ENCODE measurements at regions not wholly inside any gene's neighbourhood (a gene's known extent, or its start where the extent isn't known, plus 50 kb on each side); places are given as distances from the start of the nearest gene placed in this dataset.
A peak's percentile ranks its signal among the peaks of the same experiment; 100 is the strongest.

DNA sequence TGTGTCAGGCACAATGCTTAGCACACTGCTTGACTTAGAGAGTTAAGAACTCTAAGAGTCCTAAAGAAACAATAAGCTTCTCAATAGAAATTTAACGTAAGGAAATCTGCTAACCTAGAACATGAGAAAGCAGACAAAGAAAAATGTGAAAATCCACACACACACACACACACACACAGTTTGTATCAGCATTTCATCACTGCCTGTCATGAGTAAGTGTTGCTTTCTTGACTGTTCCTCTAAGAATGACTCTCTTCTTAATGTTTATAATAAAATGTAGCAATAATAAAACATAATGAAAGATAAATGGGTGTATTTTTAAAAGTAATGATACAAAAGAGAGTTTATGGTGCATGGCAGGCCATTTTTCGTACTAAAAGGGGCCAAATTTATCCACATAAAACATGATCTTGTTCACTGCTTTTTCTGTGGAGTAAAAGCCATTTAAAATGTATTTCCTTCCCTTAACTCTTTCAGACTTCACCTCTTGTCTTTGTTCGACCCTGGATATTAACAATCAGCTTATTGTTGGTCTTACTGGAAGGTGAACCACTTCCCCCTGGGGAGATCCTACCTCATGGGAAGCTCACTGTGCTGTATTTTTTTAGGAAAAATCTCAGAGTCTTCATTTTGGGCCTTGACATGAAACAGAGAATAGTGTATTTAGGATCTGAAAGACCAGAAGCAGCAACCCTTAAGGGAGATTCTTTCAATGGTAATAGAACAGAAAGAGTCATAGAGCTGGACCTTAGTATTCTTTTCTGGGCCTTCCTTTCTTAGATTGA lies 107.3 kb upstream of the ANKRD55 start:
- no peak for ATAC-seq
- Mint-ChIP-seq H3K36me3 (ENCODE audit: low read depth) (peaks cover 5% of the 10 kb centered on the region), H3K27ac (no peak overlapping the region), H3K27me3 (no peaks in the 10 kb centered on the region), H3K4me3 (no peak overlapping the region), H3K4me1 (peaks cover 14% of the 10 kb centered on the region), H3K9me3 (ENCODE audit: low read depth) (peaks cover 18% of the 10 kb centered on the region)
- ChIA-PET CTCF (interaction anchor here (0.6 to 0.7 kb wide), 3 partner anchors 20 to 824 kb away, joined by 3 read pairs; no protein-coding TSS in a partner anchor), POLR2A (no interaction called here)
- intact Hi-C loops (cut with DNase I, micrococcal nuclease): no loop called here
- no peak for DNase-seq

DNA sequence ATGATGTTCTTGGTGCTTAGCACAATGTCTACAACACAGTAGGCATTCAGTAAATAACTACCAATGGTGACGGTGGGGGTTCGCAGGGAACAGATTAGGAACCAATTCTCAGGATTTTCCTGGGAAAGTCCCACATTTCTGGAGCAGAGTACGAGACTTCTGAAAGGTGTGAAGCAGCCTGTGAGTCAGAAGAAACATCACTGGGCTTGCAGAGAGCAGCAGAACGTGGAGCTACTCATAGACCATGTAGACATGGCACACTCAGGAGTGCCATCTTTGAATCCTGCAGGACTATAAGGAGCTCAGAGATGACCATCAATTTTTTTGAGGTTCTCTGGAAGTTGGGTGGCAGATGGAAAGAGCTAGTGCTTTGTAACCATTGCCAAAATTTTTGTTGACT lies 106.6 kb upstream of the ANKRD55 start:
- Mint-ChIP-seq H3K36me3 (ENCODE audit: low read depth) (peaks cover 9% of the 10 kb centered on the region), H3K27me3 (no peaks in the 10 kb centered on the region), H3K9me3 (ENCODE audit: low read depth) (peaks cover 21% of the 10 kb centered on the region), H3K4me3 (no peak overlapping the region), H3K4me1 (peaks cover 12% of the 10 kb centered on the region), H3K27ac (no peak overlapping the region)
- intact Hi-C loops (cut with DNase I, micrococcal nuclease): no loop called here
- ATAC-seq (no peak), DNase-seq (no peak)
- ChIA-PET CTCF (no interaction called here), POLR2A (no interaction called here)

DNA sequence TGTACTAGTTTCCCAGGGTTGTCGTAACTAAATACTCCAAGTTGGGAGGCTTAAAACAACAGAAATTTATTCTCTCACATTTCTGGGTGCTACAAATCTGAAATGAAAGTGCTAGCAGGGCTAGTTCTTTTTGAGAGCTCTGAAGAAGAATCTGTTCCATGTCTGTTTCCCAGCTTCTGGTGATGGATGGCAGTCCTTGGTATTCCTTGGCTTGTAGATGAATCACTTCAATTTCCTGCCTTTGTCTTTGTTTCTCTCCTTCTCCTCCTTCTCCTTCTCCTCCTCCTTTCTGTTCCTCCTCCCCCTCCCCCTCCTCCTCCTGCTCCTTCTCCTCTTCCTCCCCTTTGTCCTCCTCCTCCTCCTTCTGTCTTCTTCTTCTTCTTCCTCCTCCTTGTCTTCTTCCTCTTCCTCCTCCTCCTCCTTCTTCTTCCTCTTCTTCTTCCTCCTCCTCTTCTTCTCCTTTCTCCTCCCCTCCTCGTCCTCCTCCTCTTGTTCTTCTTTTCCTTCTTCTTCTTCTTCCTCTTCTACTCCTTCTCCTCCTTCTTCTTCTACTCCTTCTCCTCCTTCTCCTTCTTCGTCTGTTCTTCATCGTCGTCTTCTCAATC lies 104.7 kb upstream of the ANKRD55 start:
- POLR2A ChIA-PET: no interaction called here

DNA sequence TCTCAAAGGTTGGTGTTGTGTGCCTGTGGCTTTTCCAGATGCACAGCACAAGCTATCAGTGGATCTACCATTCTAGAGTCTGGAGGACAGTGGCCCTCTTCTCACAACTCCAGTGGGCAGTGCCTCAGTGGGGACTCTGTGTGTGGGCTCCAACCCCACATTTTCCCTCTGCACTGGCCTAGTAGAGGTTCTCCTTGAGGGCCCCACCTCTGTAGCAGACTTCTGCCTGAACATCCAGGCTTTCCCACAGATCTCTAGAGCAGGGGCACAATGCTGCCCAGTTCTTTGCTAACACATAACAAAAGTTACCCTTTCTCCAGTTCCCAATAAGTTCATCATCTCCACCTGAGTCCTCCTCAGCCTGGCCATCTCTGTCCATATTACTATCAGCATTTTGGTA lies 102.1 kb upstream of the ANKRD55 start:
- peaks cover 16% of the 10 kb centered on the region for H3K4me1 Mint-ChIP-seq
- no peak overlapping the region for H3K4me3 Mint-ChIP-seq
- ChIA-PET POLR2A (no interaction called here), CTCF (interaction anchor here (0.8 kb wide), 1 partner anchor 17 kb away, joined by 4 read pairs; no protein-coding TSS in a partner anchor)
- H3K36me3 Mint-ChIP-seq (ENCODE audit: low read depth): peaks cover 18% of the 10 kb centered on the region
- intact Hi-C loops (cut with DNase I, micrococcal nuclease): no loop called here
- no peaks in the 10 kb centered on the region for H3K27me3 Mint-ChIP-seq
- no peak for DNase-seq
- ATAC-seq: no peak
- peaks cover 23% of the 10 kb centered on the region for H3K9me3 Mint-ChIP-seq (ENCODE audit: low read depth)
- no peak overlapping the region for H3K27ac Mint-ChIP-seq

More for the DNA sequence above, 104.7 kb upstream of the ANKRD55 start:
- intact Hi-C loops (cut with DNase I, micrococcal nuclease): no loop called here
- ATAC-seq: no peak
- no peak overlapping the region for H3K4me3 Mint-ChIP-seq
- CTCF ChIA-PET: interaction anchor here (1.4 kb wide), 1 partner anchor 67 kb away, joined by 4 read pairs; no protein-coding TSS in a partner anchor
- H3K4me1 Mint-ChIP-seq: peaks cover 8% of the 10 kb centered on the region
- H3K27ac Mint-ChIP-seq: no peak overlapping the region
- DNase-seq: no peak
- H3K36me3 Mint-ChIP-seq (ENCODE audit: low read depth): peaks cover 18% of the 10 kb centered on the region
- no peaks in the 10 kb centered on the region for H3K27me3 Mint-ChIP-seq
- peaks cover 26% of the 10 kb centered on the region for H3K9me3 Mint-ChIP-seq (ENCODE audit: low read depth)

DNA sequence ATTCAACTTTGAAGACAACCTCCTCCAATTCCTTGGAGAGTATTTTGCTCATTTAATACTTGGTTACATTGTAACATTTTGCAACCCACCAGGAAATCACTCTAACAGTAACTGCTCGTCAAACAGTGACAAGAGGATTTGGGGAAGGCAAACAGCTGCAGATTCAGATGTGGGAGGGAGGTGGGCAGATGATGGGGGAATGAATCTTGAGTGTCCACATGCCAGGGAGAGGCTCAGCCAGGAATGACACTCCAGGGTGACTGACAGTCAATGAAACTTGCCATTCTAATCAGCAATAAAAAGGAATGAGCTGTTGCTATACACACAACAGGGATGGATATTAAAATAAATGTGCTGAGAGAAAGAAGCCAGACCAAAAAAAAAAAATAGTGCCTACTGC lies 97.7 kb upstream of the ANKRD55 start:
- Mint-ChIP-seq H3K4me1 (peaks cover 57% of the 10 kb centered on the region), H3K27ac (peak overlapping the region; percentile 93), H3K27me3 (no peaks in the 10 kb centered on the region), H3K4me3 (no peak overlapping the region), H3K36me3 (ENCODE audit: low read depth) (peaks cover 19% of the 10 kb centered on the region), H3K9me3 (ENCODE audit: low read depth) (peaks cover 12% of the 10 kb centered on the region)
- ATAC-seq (no peak), DNase-seq (no peak)
- intact Hi-C loops (cut with DNase I, micrococcal nuclease): no loop called here
- POLR2A ChIA-PET: interaction anchor here (0.6 to 0.7 kb wide), 2 partner anchors 418 to 531 kb away, joined by 3 to 10 read pairs; no protein-coding TSS in a partner anchor
- CTCF ChIA-PET: interaction anchor here (1.2 to 1.5 kb wide), 2 partner anchors 19 to 60 kb away, joined by 4 to 7 read pairs; no protein-coding TSS in a partner anchor

DNA sequence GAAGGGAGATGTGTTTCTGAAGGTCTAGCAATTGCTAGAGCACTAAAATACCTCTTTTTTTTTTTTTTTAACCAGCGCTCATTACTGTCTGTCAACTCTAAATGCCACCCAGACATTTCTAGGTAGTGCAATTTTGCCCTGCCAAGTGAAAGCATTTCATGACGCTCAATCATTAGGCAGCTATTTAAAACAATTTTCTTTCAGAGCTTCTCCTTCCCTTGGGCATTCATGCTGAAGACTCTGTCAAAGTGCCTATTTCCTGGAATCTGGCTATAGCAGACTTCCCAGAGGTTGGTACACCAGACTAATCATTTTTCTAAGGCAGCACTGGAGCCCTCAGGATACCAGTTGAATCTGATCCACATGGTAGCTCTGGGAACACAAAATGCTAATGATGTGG lies 97.0 kb upstream of the ANKRD55 start:
- intact Hi-C loops (cut with DNase I, micrococcal nuclease): no loop called here
- POLR2A ChIA-PET: interaction anchor here (0.6 to 0.7 kb wide), 2 partner anchors 419 to 508 kb away, joined by 3 to 6 read pairs; no protein-coding TSS in a partner anchor

DNA sequence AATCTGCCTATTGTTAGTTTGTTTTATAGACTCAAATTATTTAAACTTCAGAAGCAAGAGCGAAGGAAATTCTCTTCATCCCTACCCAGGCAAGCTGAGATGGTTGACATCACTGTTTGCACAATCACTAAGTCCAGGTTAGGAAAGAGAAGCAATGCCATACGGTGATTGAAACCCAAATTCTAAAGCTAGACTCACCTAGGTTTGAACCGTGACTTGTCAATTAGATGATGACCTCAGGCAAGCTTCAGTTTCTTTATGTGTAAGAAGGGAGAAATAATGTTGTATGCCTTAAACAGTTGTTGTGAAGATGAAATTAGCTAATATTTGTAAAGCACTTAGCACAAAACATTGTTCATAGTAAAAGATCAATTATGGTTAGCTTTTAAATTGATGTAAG lies 96.5 kb upstream of the ANKRD55 start:
- H3K36me3 Mint-ChIP-seq (ENCODE audit: low read depth): peaks cover 11% of the 10 kb centered on the region
- peaks cover 63% of the 10 kb centered on the region for H3K4me1 Mint-ChIP-seq
- H3K27me3 Mint-ChIP-seq: no peaks in the 10 kb centered on the region
- intact Hi-C loops (cut with DNase I, micrococcal nuclease): loop anchor here (1.0 to 10.0 kb wide), 19 partner anchors 16 to 1255 kb away; partner anchors contain the start of genes IL6ST (in 2 of the 2), MAP3K1 (in 2 of the 2), GPBP1 (in 1 of the 2) and SETD9 (in 1 of the 2)
- ATAC-seq: peak; percentile 11
- peaks cover 5% of the 10 kb centered on the region for H3K9me3 Mint-ChIP-seq (ENCODE audit: low read depth)
- ChIA-PET CTCF (interaction anchor here (0.8 to 1.5 kb wide), 6 partner anchors 18 to 508 kb away, joined by 3 to 7 read pairs (median 4); no protein-coding TSS in a partner anchor), POLR2A (interaction anchor here (0.6 to 1.5 kb wide), 6 partner anchors 16 to 509 kb away, joined by 3 to 7 read pairs (median 6); no protein-coding TSS in a partner anchor)
- peak overlapping the region; percentile 93 for H3K27ac Mint-ChIP-seq
- DNase-seq: no peak
- H3K4me3 Mint-ChIP-seq: peak overlapping the region; percentile 34

More for the DNA sequence above, 97.0 kb upstream of the ANKRD55 start:
- DNase-seq (no peak), ATAC-seq (no peak)
- peaks cover 6% of the 10 kb centered on the region for H3K9me3 Mint-ChIP-seq (ENCODE audit: low read depth)
- CTCF ChIA-PET: interaction anchor here (1.0 to 1.5 kb wide), 3 partner anchors 19 to 508 kb away, joined by 4 to 7 read pairs (median 4); no protein-coding TSS in a partner anchor
- H3K27me3 Mint-ChIP-seq: no peaks in the 10 kb centered on the region
- peak overlapping the region; percentile 32 for H3K4me3 Mint-ChIP-seq
- H3K4me1 Mint-ChIP-seq: peaks cover 63% of the 10 kb centered on the region
- peak overlapping the region; percentile 93 for H3K27ac Mint-ChIP-seq
- H3K36me3 Mint-ChIP-seq (ENCODE audit: low read depth): peaks cover 13% of the 10 kb centered on the region

DNA sequence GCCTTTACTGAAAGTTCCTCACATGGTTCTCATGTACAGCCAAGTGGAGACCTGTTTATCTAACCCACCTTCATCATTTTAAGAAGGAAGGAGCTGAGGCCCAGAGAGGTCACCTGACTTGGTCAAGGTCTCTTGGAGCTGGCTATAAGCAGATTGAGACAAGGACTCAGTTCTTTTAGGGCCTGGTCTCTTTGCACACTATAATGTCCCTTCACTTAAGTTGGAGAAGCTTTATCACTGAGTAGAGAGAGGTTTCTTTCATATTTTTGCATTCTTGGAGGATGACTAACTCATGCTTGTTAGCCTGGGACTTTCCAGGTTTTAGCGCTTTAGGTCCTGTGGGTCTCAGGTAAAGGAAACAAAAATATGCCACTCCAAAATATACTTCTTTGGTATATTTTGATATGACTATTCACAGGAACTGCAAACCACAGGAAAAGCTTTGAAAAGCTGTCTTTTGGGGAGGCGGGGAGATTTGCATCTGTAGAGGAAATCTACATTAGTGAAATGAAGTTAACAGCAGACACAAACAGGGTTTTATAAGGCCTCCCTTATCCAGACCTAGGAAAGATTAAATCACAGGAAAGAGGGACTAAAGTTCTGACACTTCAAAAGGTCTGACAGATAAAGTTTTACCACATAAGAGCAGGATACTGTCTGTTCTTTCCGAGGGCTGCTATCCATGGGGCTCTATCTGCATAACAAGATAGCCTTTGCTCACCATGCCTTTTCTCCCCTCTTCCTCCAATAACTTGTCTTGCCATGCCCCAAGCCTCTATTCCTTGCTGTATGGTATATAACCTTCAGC lies 95.8 kb upstream of the ANKRD55 start:
- Mint-ChIP-seq H3K4me1 (peaks cover 66% of the 10 kb centered on the region), H3K27me3 (no peaks in the 10 kb centered on the region), H3K4me3 (peak overlapping the region; percentile 34), H3K27ac (peak overlapping the region; percentile 93), H3K9me3 (ENCODE audit: low read depth) (peaks cover under 1% of the 10 kb centered on the region), H3K36me3 (ENCODE audit: low read depth) (peaks cover 6% of the 10 kb centered on the region)
- peak; percentile 69 for ATAC-seq
- peak; percentile 68 for DNase-seq
- intact Hi-C loops (cut with DNase I, micrococcal nuclease): loop anchor here (1.0 to 10.0 kb wide), 19 partner anchors 16 to 1254 kb away; partner anchors contain the start of genes IL6ST (in 2 of the 2), MAP3K1 (in 2 of the 2), GPBP1 (in 1 of the 2) and SETD9 (in 1 of the 2)
- ChIA-PET CTCF (interaction anchor here (0.6 to 1.7 kb wide), 7 partner anchors 18 to 509 kb away, joined by 3 to 8 read pairs (median 3); no protein-coding TSS in a partner anchor), POLR2A (interaction anchor here (0.6 to 1.5 kb wide), 6 partner anchors 15 to 339 kb away, joined by 3 to 7 read pairs (median 5); no protein-coding TSS in a partner anchor)

DNA sequence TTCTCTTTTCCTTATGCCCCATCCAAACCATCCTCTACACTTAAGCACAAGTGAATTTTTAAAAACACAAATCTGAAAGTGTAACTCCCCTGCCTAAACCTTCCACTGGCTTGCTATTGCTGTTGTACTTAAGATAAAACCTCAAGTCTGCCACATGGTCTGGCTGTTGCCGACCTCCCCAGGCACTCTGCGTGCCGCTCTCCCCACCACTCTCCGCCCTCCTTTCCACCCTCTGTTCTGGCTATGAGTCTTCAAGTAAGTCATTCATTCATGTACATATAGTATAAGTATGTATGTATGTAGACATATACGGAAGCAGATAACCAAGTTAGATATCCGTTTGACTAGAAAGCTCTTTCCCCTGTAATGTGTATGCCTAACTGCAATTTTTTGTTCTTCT lies 94.7 kb upstream of the ANKRD55 start:
- Mint-ChIP-seq H3K9me3 (ENCODE audit: low read depth) (no peaks in the 10 kb centered on the region), H3K27ac (peak overlapping the region; percentile 93)

DNA sequence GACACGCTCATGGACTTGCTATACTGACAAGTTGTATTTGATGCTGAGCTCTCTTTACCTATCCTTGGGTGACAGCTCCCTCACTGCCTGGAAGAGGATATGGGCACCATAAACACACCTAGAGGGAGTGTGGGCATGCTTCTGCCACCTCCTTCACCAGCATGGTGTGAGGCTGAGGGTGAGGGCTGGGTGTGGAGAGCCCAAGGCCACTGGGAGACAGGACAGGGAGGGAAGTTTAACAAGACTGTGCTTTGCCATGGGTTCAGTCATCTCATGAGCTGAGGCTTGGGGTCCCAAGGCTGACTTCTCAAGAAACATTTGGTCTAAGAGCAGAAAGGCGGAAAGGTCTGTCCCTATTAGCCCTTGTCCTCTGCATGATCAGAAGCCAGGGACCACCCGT lies 93.6 kb upstream of the ANKRD55 start:
- H3K27me3 Mint-ChIP-seq: no peaks in the 10 kb centered on the region
- DNase-seq: no peak
- no peak overlapping the region for H3K4me3 Mint-ChIP-seq
- ChIA-PET POLR2A (no interaction called here), CTCF (interaction anchor here (0.8 to 1.6 kb wide), 3 partner anchors 55 to 511 kb away, joined by 4 to 9 read pairs (median 4); no protein-coding TSS in a partner anchor)
- no peak for ATAC-seq
- H3K27ac Mint-ChIP-seq: peak overlapping the region; percentile 93
- H3K9me3 Mint-ChIP-seq (ENCODE audit: low read depth): no peaks in the 10 kb centered on the region
- H3K4me1 Mint-ChIP-seq: peaks cover 77% of the 10 kb centered on the region
- intact Hi-C loops (cut with DNase I, micrococcal nuclease): loop anchor here (5.0 to 10.0 kb wide), 9 partner anchors 54 to 1252 kb away; partner anchors contain the start of genes IL6ST (in 2 of the 2) and GPBP1 (in 1 of the 2)
- peaks cover 3% of the 10 kb centered on the region for H3K36me3 Mint-ChIP-seq (ENCODE audit: low read depth)

More for the DNA sequence above, 94.7 kb upstream of the ANKRD55 start:
- CTCF ChIA-PET: interaction anchor here (1.2 to 1.7 kb wide), 3 partner anchors 57 to 510 kb away, joined by 3 to 9 read pairs (median 8); no protein-coding TSS in a partner anchor
- peak; percentile 85 for ATAC-seq
- POLR2A ChIA-PET: interaction anchor here (1.5 kb wide), 2 partner anchors 152 to 301 kb away, joined by 5 read pairs; no protein-coding TSS in a partner anchor
- intact Hi-C loops (cut with DNase I, micrococcal nuclease): loop anchor here (2.0 to 10.0 kb wide), 16 partner anchors 15 to 1253 kb away; partner anchors contain the start of genes IL6ST (in 2 of the 2), GPBP1 (in 1 of the 2), MAP3K1 (in 1 of the 2) and SETD9 (in 1 of the 2)
- peak; percentile 91 for DNase-seq
- Mint-ChIP-seq H3K4me1 (peaks cover 76% of the 10 kb centered on the region), H3K36me3 (ENCODE audit: low read depth) (peaks cover 3% of the 10 kb centered on the region), H3K27me3 (no peaks in the 10 kb centered on the region), H3K4me3 (peak overlapping the region; percentile 42)

Measured in activated CD4-positive, alpha-beta T cell treated with anti-CD3 and anti-CD28 coated beads for 36 hours (primary cell).